GM12878 (cell line): ENCODE measurements at regions not wholly inside any gene's neighbourhood (a gene's known extent, or its start where the extent isn't known, plus 50 kb on each side); places are given as distances from the start of the nearest gene placed in this dataset.

Experiments used
- ATAC-seq: fragments of 200-7000 bp; cut with Tn5 transposase; 3 replicates; pipeline ENCODE4 v1.9.1; 2020; ENCODE audit warnings: mild to moderate bottlenecking, moderate library complexity
- BruUV-seq: library from RNA; stranded (reverse); fragments of 400-500 nt; replicated peaks from 2 replicates; lab custom pipeline; 2021; lab: Mats Ljungman, UMichigan
- CTCF ChIA-PET: fragments of 300-600 bp; sonication (Branson Sonifier 250); formaldehyde crosslinking; extraction: SDS; loops from one replicate; lab custom pipeline; 2021; ENCODE audit warnings: inconsistent platforms; lab: Yijun Ruan, JAX
- POLR2A ChIA-PET: fragments of 350-600 bp; formaldehyde crosslinking; extraction: SDS; loops from one replicate; lab custom pipeline; 2021; ENCODE audit warnings: inconsistent platforms; lab: Charles Lee
- RAD21 ChIA-PET: fragments of 300-600 bp; sonication (Branson Sonifier 250); formaldehyde crosslinking; loops from one replicate; lab custom pipeline; 2023; ENCODE audit warnings: antibody characterized with exemption; ENCODE audit not compliant: unreplicated experiment; lab: Charles Lee
- SMC1A ChIA-PET: fragments of 300-600 bp; sonication (Branson Sonifier 250); formaldehyde crosslinking; loops from one replicate; lab custom pipeline; 2023; ENCODE audit not compliant: unreplicated experiment, uncharacterized antibody; lab: Charles Lee
- DNase-seq: peaks from one replicate; pipeline ENCODE4 v3.0.0-alpha.2; 2011; ENCODE audit warnings: low read depth, low spot score
- FAIRE-seq: peaks from 3 replicates; lab custom pipeline; 2011; peaks lifted over from hg19 to GRCh38; lab: Jason Lieb, UNC
- H2AFZ ChIP-seq: 2 replicates; pipeline ENCODE4 v1.6.0; 2011; ENCODE audit warnings: low read depth, low read length, control low read depth; ENCODE audit not compliant: control insufficient read depth
- H3K27ac ChIP-seq: 2 replicates; pipeline ENCODE4 v1.5.1; 2011; ENCODE audit warnings: control low read depth; ENCODE audit not compliant: control insufficient read depth, insufficient read depth
- H3K27me3 ChIP-seq, 2 experiments: replicated peaks in 1 of 2; 2 replicates each; pipeline versions ENCODE4 v1.6.0 to v1.6.1; 2011; ENCODE audit warnings: low read length in 1 of 2; ENCODE audit not compliant: control insufficient read depth in 2 of 2, insufficient read depth in 2 of 2
- H3K36me3 ChIP-seq, 2 experiments: 2 replicates each; pipeline ENCODE4 v1.5.1; 2011; ENCODE audit warnings: low read length in 1 of 2; ENCODE audit not compliant: control insufficient read depth in 2 of 2, insufficient read depth in 2 of 2
- H3K4me1 ChIP-seq: 2 replicates; pipeline ENCODE4 v1.6.1; 2011; ENCODE audit warnings: mild to moderate bottlenecking, low read length, moderate library complexity, mixed read lengths; ENCODE audit not compliant: control insufficient read depth, insufficient read depth
- H3K4me2 ChIP-seq: 2 replicates; pipeline ENCODE4 v1.6.0; 2011; ENCODE audit warnings: control low read depth; ENCODE audit not compliant: control insufficient read depth, insufficient read depth
- H3K4me3 ChIP-seq: fragments of 200-600 bp; sonication (generic); 2 replicates; pipeline ENCODE4 v1.5.1; 2016
- H3K79me2 ChIP-seq: 2 replicates; pipeline ENCODE4 v1.6.0; 2011; ENCODE audit warnings: low read length; ENCODE audit not compliant: control insufficient read depth, insufficient read depth
- H3K9ac ChIP-seq: 2 replicates; pipeline ENCODE4 v1.8.0; 2011; ENCODE audit warnings: low read length, control low read depth, mixed read lengths; ENCODE audit not compliant: control insufficient read depth, insufficient read depth
- H3K9me3 ChIP-seq: replicated peaks from 3 replicates; pipeline ENCODE4 v1.5.1; 2011; ENCODE audit warnings: mild to moderate bottlenecking, low read length; ENCODE audit not compliant: control insufficient read depth, insufficient read depth
- H4K20me1 ChIP-seq: 2 replicates; pipeline ENCODE4 v1.6.0; 2011; ENCODE audit not compliant: control insufficient read depth, insufficient read depth
- ATF7 ChIP-seq: fragments of 450-650 bp; IDR thresholded peaks from 2 replicates; pipeline ENCODE4 v1.6.1; 2016; ENCODE audit warnings: low read depth, mild to moderate bottlenecking
- CUX1 ChIP-seq: IDR thresholded peaks from 2 replicates; pipeline ENCODE4 v1.6.1; 2012; ENCODE audit warnings: improper control_type of control experiment, low read depth, low read length; ENCODE audit not compliant: insufficient replicate concordance
- ETV6 ChIP-seq, 2 experiments: fragments of 450-650 bp in 1 of 2; IDR thresholded peaks in 1 of 2; conservative IDR thresholded peaks in 1 of 2; 2 replicates each; pipeline ENCODE4 v1.6.1; 2014; ENCODE audit warnings: antibody characterized with exemption in 1 of 2, borderline replicate concordance in 1 of 2, low read depth in 1 of 2, mild to moderate bottlenecking in 1 of 2, moderate library complexity in 1 of 2
- MEF2B ChIP-seq: fragments of 450-650 bp; IDR thresholded peaks from 2 replicates; pipeline ENCODE4 v1.6.1; 2018; ENCODE audit warnings: mild to moderate bottlenecking, moderate library complexity; ENCODE audit not compliant: partially characterized antibody, poor library complexity, severe bottlenecking
- MTA2 ChIP-seq: fragments of 450-650 bp; IDR thresholded peaks from 2 replicates; pipeline ENCODE4 v1.6.1; 2016; ENCODE audit warnings: low read depth, mild to moderate bottlenecking, moderate library complexity
- MYB ChIP-seq: fragments of 150-350 bp; IDR thresholded peaks from 2 replicates; pipeline ENCODE4 v1.6.1; 2014; ENCODE audit warnings: mild to moderate bottlenecking, low read depth, low read length, borderline replicate concordance
- NR2C2 ChIP-seq: IDR thresholded peaks from 2 replicates; pipeline ENCODE4 v1.6.1; 2011; ENCODE audit warnings: borderline replicate concordance, low read depth; ENCODE audit not compliant: control insufficient read depth, insufficient read length
- NRF1 ChIP-seq: conservative IDR thresholded peaks from 2 replicates; pipeline ENCODE4 v1.6.1; 2011; ENCODE audit warnings: mild to moderate bottlenecking, low read depth, low read length, improper control_type of control experiment
- POLR2AphosphoS2 ChIP-seq: IDR thresholded peaks from 2 replicates; pipeline ENCODE4 v1.6.1; 2011; ENCODE audit warnings: low read depth, mild to moderate bottlenecking, low read length, improper control_type of control experiment, moderate library complexity
- POLR2AphosphoS5 ChIP-seq: IDR thresholded peaks from 2 replicates; pipeline ENCODE4 v1.6.1; 2011; ENCODE audit warnings: mild to moderate bottlenecking, low read length, inconsistent platforms
- SPI1 ChIP-seq: IDR thresholded peaks from 2 replicates; pipeline ENCODE4 v1.6.1; 2011; ENCODE audit warnings: low read depth, mild to moderate bottlenecking, low read length, moderate library complexity, borderline replicate concordance; ENCODE audit not compliant: insufficient read depth
- ZBTB11 ChIP-seq: fragments of 450-650 bp; formaldehyde crosslinking; IDR thresholded peaks from 2 replicates; pipeline ENCODE4 v1.5.0; 2022; ENCODE audit warnings: mild to moderate bottlenecking, missing genetic modification characterization
- ZNF217 ChIP-seq: fragments of 450-650 bp; IDR thresholded peaks from 2 replicates; pipeline ENCODE4 v1.6.1; 2017; ENCODE audit warnings: antibody characterized with exemption, mild to moderate bottlenecking
- WGBS: methylation state at CpG from one replicate; pipeline ENCODE4 v1.1.6; 2016; ENCODE audit warnings: low lambda C conversion rate; ENCODE audit not compliant: insufficient replicate concordance, insufficient coverage; ENCODE audit errors: missing lambda C conversion rate; 5-methylcytosine and 5-hydroxymethylcytosine counted together
- in situ Hi-C: fragments of 300-500 bp; cut with MboI; formaldehyde crosslinking; loops from 9 replicates; pipeline ENCODE4 v1.14.3; 2018; ENCODE audit warnings: mixed read lengths
- intact Hi-C: fragments of 100-400 bp; cut with micrococcal nuclease; formaldehyde crosslinking; loops from one replicate; pipeline ENCODE4 v1.14.2; 2022; ENCODE audit not compliant: unreplicated experiment
- TF ChIP-seq, protein P1 (sequence below): fragments of 450-650 bp; IDR thresholded peaks from 2 replicates; pipeline ENCODE4 v1.6.1; 2016; ENCODE audit warnings: mild to moderate bottlenecking

- Histone ChIP-seq H3K4me2 (no peak overlapping the region), H3K27ac (no peak overlapping the region), H3K4me1 (no peaks in the 10 kb centered on the region), H3K36me3 (no peaks in the 10 kb centered on the region), H4K20me1 (no peaks in the 10 kb centered on the region; the same call in 1 of the 2 replicates), H3K9me3 (no peaks in the 10 kb centered on the region), H2AFZ (no peak overlapping the region), H3K79me2 (no peaks in the 10 kb centered on the region), H3K27me3 (peaks cover 0 to 6% of the 10 kb centered on the region in 2 experiments; a peak in 3 of 4 replicates), H3K9ac (no peak overlapping the region), H3K4me3 (no peak overlapping the region)
- ChIA-PET CTCF (no interaction called here), POLR2A (no interaction called here), SMC1A (no interaction called here), RAD21 (no interaction called here)
- intact Hi-C loops (no loop called here), in situ Hi-C loops (no loop called here)
- ATAC-seq = no peak
- no TSS peak for BruUV-seq
- WGBS = 30% methylated on average over 23 of the region's 24 CpGs
- FAIRE-seq = no peak
- DNase-seq = no peak
- TF ChIP-seq NR2C2 (no peak), ZBTB11 (no peak), MYB (no peak), NRF1 (no peak), ETV6 (conservative IDR thresholded peaks at IDR 0.05 in 1 of 2, IDR thresholded peaks at IDR 0.05 in 1 of 2; ENCODE audit: borderline replicate concordance in 1 of 2, low read depth in 1 of 2) (no peak), MEF2B (no peak), ZNF217 (no peak), ATF7 (no peak), POLR2AphosphoS5 (no peak), MTA2 (no peak), POLR2AphosphoS2 (no peak), CUX1 (no peak), SPI1 (no peak)
- TF ChIP-seq, protein P1, sequence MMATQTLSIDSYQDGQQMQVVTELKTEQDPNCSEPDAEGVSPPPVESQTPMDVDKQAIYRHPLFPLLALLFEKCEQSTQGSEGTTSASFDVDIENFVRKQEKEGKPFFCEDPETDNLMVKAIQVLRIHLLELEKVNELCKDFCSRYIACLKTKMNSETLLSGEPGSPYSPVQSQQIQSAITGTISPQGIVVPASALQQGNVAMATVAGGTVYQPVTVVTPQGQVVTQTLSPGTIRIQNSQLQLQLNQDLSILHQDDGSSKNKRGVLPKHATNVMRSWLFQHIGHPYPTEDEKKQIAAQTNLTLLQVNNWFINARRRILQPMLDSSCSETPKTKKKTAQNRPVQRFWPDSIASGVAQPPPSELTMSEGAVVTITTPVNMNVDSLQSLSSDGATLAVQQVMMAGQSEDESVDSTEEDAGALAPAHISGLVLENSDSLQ = no peak
Observed at GRCh38 chr10:71069909-71070666, 142.3 kb upstream of the UNC5B start.
